A549 (cell line): ENCODE measurements at regions not wholly inside any gene's neighbourhood (a gene's known extent, or its start where the extent isn't known, plus 50 kb on each side); places are given as distances from the start of the nearest gene placed in this dataset.

Source experiments
- ATAC-seq, 2 experiments: fragments of 200-7000 bp in 1 of 2; fragments of >200 bp in 1 of 2; cut with Nextera tagmentation in 1 of 2; cut with Tn5 transposase in 1 of 2; 3 replicates each; pipeline versions ENCODE4 v1.8.0 to v1.9.1; 2018 to 2020; ENCODE audit warnings: mild to moderate bottlenecking in 1 of 2, moderate library complexity in 1 of 2
- CTCF ChIA-PET: fragments of 300-600 bp; sonication (Branson Sonifier 250); formaldehyde crosslinking; extraction: SDS; loops from one replicate; lab custom pipeline; 2021; ENCODE audit warnings: antibody characterized with exemption, inconsistent platforms; lab: Yijun Ruan, JAX
- POLR2A ChIA-PET: fragments of 350-600 bp; formaldehyde crosslinking; extraction: SDS; loops from one replicate; lab custom pipeline; 2021; ENCODE audit warnings: antibody characterized with exemption, inconsistent platforms; lab: Yijun Ruan, JAX
- DNase-seq, 2 experiments: peaks; one replicate each; pipeline versions ENCODE4 v3.0.0 to v3.0.0-alpha.2; 2011 to 2016; ENCODE audit warnings: low read depth in 1 of 2, low spot score in 1 of 2
- FAIRE-seq: peaks from 2 replicates; lab custom pipeline; 2011; peaks lifted over from hg19 to GRCh38; lab: Jason Lieb, UNC
- H3K27ac ChIP-seq, 2 experiments: fragments of >200 bp; sonication (Bioruptor Twin); formaldehyde crosslinking; 3 replicates each; pipeline ENCODE4 v1.5.1; 2016 to 2017
- H3K4me1 ChIP-seq: fragments of >200 bp; sonication (Bioruptor Twin); formaldehyde crosslinking; 3 replicates; pipeline ENCODE4 v1.6.1; 2016
- H3K4me2 ChIP-seq: fragments of >200 bp; sonication (Bioruptor Twin); formaldehyde crosslinking; 3 replicates; pipeline ENCODE4 v1.6.1; 2016
- H3K4me3 ChIP-seq: fragments of >200 bp; sonication (Bioruptor Twin); formaldehyde crosslinking; 3 replicates; pipeline ENCODE4 v1.5.1; 2016
- H3K9me3 ChIP-seq: fragments of >200 bp; sonication (Bioruptor Twin); formaldehyde crosslinking; 3 replicates; pipeline ENCODE4 v1.6.1; 2016
- BHLHE40 ChIP-seq: IDR thresholded peaks from 2 replicates; pipeline ENCODE4 v1.6.1; 2012; ENCODE audit warnings: low read depth, low read length, inconsistent platforms
- CBX2 ChIP-seq: fragments of 200-600 bp; sonication (generic); IDR thresholded peaks from 2 replicates; pipeline ENCODE4 v1.6.1; 2016; ENCODE audit warnings: low read depth, mild to moderate bottlenecking, borderline replicate concordance
- FOXS1 ChIP-seq: fragments of 250-450 bp; sonication (Bioruptor Pico); IDR thresholded peaks from 2 replicates; pipeline ENCODE4 v1.5.0; 2020; ENCODE audit warnings: mild to moderate bottlenecking, moderate library complexity
- GATA3 ChIP-seq: IDR thresholded peaks from 2 replicates; pipeline ENCODE4 v1.6.1; 2012; ENCODE audit warnings: borderline replicate concordance
- HOXA7 ChIP-seq: fragments of 250-450 bp; sonication (Bioruptor Pico); IDR thresholded peaks from 2 replicates; pipeline ENCODE4 v1.5.0; 2020; ENCODE audit warnings: mild to moderate bottlenecking, moderate library complexity
- HOXB13 ChIP-seq: fragments of 250-450 bp; sonication (Bioruptor Pico); IDR thresholded peaks from 2 replicates; pipeline ENCODE4 v1.5.0; 2020; ENCODE audit warnings: low read depth, mild to moderate bottlenecking, moderate library complexity
- HOXB5 ChIP-seq: fragments of 250-450 bp; sonication (Bioruptor Pico); IDR thresholded peaks from 2 replicates; pipeline ENCODE4 v1.5.0; 2020; ENCODE audit warnings: mild to moderate bottlenecking, moderate library complexity
- JUN ChIP-seq, 2 experiments: fragments of >200 bp; sonication (Bioruptor Twin); formaldehyde crosslinking; IDR thresholded peaks; 2 replicates in 1 of 2; 3 replicates in 1 of 2; pipeline ENCODE4 v1.6.1; 2016 to 2017
- JUNB ChIP-seq: fragments of >200 bp; sonication (Bioruptor Twin); formaldehyde crosslinking; IDR thresholded peaks from 2 replicates; pipeline ENCODE4 v1.6.1; 2016
- KDM1A ChIP-seq: fragments of 200-600 bp; sonication (generic); IDR thresholded peaks from 2 replicates; pipeline ENCODE4 v1.6.1; 2016; ENCODE audit warnings: low read depth, mild to moderate bottlenecking
- KDM5A ChIP-seq: fragments of 200-600 bp; sonication (generic); IDR thresholded peaks from 2 replicates; pipeline ENCODE4 v1.6.1; 2016; ENCODE audit warnings: antibody characterized with exemption, mild to moderate bottlenecking
- MAFK ChIP-seq: fragments of 450-650 bp; IDR thresholded peaks from 2 replicates; pipeline ENCODE4 v1.6.1; 2014; ENCODE audit not compliant: partially characterized antibody
- MAZ ChIP-seq: fragments of 150-350 bp; IDR thresholded peaks from 2 replicates; pipeline ENCODE4 v1.6.1; 2014; ENCODE audit warnings: antibody characterized with exemption, low read depth, low read length, borderline replicate concordance
- RAD21 ChIP-seq, 2 experiments: fragments of >200 bp in 1 of 2; sonication (Bioruptor Twin) in 1 of 2; formaldehyde crosslinking in 1 of 2; IDR thresholded peaks in 1 of 2; conservative IDR thresholded peaks in 1 of 2; 2 replicates in 1 of 2; 3 replicates in 1 of 2; pipeline ENCODE4 v1.6.1; 2012 to 2018; ENCODE audit warnings: inconsistent platforms in 1 of 2
- RARB ChIP-seq: fragments of 250-450 bp; sonication (Bioruptor Pico); IDR thresholded peaks from 2 replicates; pipeline ENCODE4 v1.8.0; 2021; ENCODE audit warnings: mild to moderate bottlenecking, moderate library complexity
- RFX5 ChIP-seq: fragments of 450-650 bp; IDR thresholded peaks from 2 replicates; pipeline ENCODE4 v1.7.1; 2014; ENCODE audit warnings: antibody characterized with exemption, mild to moderate bottlenecking, moderate library complexity
- SMC3 ChIP-seq: fragments of >200 bp; sonication (Bioruptor Twin); formaldehyde crosslinking; IDR thresholded peaks from 3 replicates; pipeline ENCODE4 v1.6.1; 2018; ENCODE audit warnings: inconsistent platforms
- TFCP2L1 ChIP-seq: fragments of 250-450 bp; sonication (Bioruptor Pico); IDR thresholded peaks from 2 replicates; pipeline ENCODE4 v1.5.0; 2021; ENCODE audit warnings: mild to moderate bottlenecking
- WGBS: methylation state at CpG from one replicate; pipeline ENCODE4 v1.1.6; 2017; ENCODE audit errors: missing lambda C conversion rate; 5-methylcytosine and 5-hydroxymethylcytosine counted together
- TF ChIP-seq, protein P1 (sequence below): IDR thresholded peaks from 2 replicates; pipeline ENCODE4 v1.6.1; 2012; ENCODE audit warnings: low read depth, borderline replicate concordance
- TF ChIP-seq, protein P2 (sequence below): fragments of >200 bp; sonication (Bioruptor Twin); formaldehyde crosslinking; IDR thresholded peaks from 2 replicates; pipeline ENCODE4 v1.6.1; 2016
- TF ChIP-seq, protein P3 (sequence below): fragments of 250-450 bp; sonication (Bioruptor Pico); IDR thresholded peaks from 2 replicates; pipeline ENCODE4 v1.5.0; 2021; ENCODE audit warnings: mild to moderate bottlenecking, moderate library complexity, borderline replicate concordance
- TF ChIP-seq, protein P4 (sequence below): fragments of 450-650 bp; IDR thresholded peaks from 2 replicates; pipeline ENCODE4 v1.6.1; 2014; ENCODE audit warnings: antibody characterized with exemption
- TF ChIP-seq, protein P5 (sequence below): fragments of >200 bp; sonication (Bioruptor Twin); formaldehyde crosslinking; IDR thresholded peaks from 3 replicates; pipeline ENCODE4 v1.5.1; 2016
- TF ChIP-seq, protein P6 (sequence below): fragments of 200-600 bp; sonication (generic); IDR thresholded peaks from 2 replicates; pipeline ENCODE4 v1.6.1; 2016; ENCODE audit warnings: antibody characterized with exemption, mild to moderate bottlenecking, moderate library complexity

DNA sequence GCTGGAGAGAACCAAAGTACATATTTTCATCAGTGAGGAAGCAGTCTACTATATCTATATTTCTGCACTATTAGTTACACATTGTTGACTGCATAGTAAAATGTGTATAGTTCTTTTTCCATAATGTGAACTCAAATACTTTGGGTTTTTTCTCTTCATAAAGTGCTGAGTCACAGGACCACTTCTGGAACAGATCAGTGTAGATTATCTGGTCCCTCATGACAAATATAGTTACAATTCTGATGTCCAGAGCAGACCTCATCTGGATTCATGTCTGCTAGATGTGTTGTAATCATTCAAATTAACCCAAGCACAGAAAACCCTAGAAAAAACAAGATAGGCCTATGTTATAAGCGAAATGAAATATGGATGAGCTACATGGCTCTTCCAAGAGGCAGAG is 171.4 kb downstream of the SUCLA2 start:
- Histone ChIP-seq H3K27ac (no peak overlapping the region), H3K4me3 (no peak overlapping the region), H3K4me1 (no peaks in the 10 kb centered on the region), H3K9me3 (no peaks in the 10 kb centered on the region), H3K4me2 (no peak overlapping the region)
- TF ChIP-seq KDM5A (no peak), MAFK (peak; percentile 44)
- DNase-seq (no peak), ATAC-seq (no peak), FAIRE-seq (no peak)
- CTCF ChIA-PET: no interaction called here
- POLR2A ChIA-PET: no interaction called here
- WGBS: 69% methylated on average over 1 of the region's 1 CpG

DNA sequence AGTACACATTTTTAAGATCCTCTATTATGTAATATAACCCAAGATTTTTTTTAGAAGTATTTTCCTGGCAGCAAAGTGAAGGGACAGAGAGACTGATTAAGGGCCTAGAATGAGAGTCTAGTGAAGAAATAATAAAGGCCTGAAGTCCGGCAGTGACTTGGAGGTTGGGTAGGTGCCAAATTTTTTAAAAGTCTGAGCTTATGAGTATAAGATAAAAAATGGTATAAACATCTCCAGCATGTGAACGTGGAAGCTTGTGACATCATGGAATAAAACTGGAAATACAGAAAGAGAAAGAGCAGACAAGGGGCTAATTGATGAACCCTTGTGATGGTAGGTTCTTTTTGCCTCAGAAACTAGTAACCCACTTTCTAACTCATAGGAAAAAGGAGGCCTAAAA is 174.6 kb downstream of the SUCLA2 start:
- no peak for FAIRE-seq
- ChIA-PET POLR2A (no interaction called here), CTCF (no interaction called here)
- DNase-seq: no peak
- WGBS: 44% methylated on average over 2 of the region's 2 CpGs
- no peak overlapping the region for H3K4me2 ChIP-seq
- H3K27ac ChIP-seq: no peak overlapping the region
- H3K4me1 ChIP-seq: no peaks in the 10 kb centered on the region
- ATAC-seq: no peak
- H3K9me3 ChIP-seq: no peaks in the 10 kb centered on the region
- no peak overlapping the region for H3K4me3 ChIP-seq
- TF ChIP-seq HOXB13 (CRISPR knock-in tag): no peak
- TF ChIP-seq, protein P1, sequence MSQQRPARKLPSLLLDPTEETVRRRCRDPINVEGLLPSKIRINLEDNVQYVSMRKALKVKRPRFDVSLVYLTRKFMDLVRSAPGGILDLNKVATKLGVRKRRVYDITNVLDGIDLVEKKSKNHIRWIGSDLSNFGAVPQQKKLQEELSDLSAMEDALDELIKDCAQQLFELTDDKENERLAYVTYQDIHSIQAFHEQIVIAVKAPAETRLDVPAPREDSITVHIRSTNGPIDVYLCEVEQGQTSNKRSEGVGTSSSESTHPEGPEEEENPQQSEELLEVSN: no peak
- TF ChIP-seq FOXS1 (CRISPR knock-in tag): no peak
- TF ChIP-seq, protein P2, sequence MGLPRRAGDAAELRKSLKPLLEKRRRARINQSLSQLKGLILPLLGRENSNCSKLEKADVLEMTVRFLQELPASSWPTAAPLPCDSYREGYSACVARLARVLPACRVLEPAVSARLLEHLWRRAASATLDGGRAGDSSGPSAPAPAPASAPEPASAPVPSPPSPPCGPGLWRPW: no peak
- TF ChIP-seq MAZ: no peak
- no peak for TF ChIP-seq RFX5
- no peak for TF ChIP-seq HOXB5 (CRISPR knock-in tag)

DNA sequence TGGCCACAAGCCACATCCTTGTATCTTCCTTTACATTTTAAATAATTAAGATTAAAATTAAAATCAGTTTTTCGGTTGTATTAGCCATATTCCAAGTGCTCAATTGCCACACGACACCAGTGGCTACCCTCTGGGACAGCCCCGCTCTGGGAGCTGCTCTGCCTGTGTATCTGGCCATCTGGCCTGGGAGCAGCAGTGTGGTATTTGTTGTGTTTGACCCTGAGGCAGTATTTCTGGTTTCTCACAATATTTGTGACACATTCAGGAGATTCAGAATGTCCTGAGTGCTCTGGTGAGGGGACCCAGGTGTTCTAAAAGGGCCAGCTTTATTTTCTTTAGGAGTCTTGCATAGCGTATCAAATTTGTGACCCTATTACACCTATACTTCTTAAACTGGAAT is 179.0 kb downstream of the SUCLA2 start:
- POLR2A ChIA-PET: no interaction called here
- ATAC-seq (no peak), DNase-seq (no peak), FAIRE-seq (no peak)
- Histone ChIP-seq H3K27ac (no peak overlapping the region), H3K9me3 (no peaks in the 10 kb centered on the region), H3K4me2 (no peak overlapping the region), H3K4me1 (no peaks in the 10 kb centered on the region), H3K4me3 (no peak overlapping the region)
- 59% methylated on average over 4 of the region's 4 CpGs for WGBS
- CTCF ChIA-PET: interaction anchor here (1.5 kb wide), 1 partner anchor 10 kb away, joined by 4 read pairs; no protein-coding TSS in a partner anchor
- TF ChIP-seq RARB (CRISPR knock-in tag): no peak
- no peak for TF ChIP-seq RFX5
- TF ChIP-seq BHLHE40: no peak
- TF ChIP-seq SMC3: no peak
- TF ChIP-seq, protein P3, sequence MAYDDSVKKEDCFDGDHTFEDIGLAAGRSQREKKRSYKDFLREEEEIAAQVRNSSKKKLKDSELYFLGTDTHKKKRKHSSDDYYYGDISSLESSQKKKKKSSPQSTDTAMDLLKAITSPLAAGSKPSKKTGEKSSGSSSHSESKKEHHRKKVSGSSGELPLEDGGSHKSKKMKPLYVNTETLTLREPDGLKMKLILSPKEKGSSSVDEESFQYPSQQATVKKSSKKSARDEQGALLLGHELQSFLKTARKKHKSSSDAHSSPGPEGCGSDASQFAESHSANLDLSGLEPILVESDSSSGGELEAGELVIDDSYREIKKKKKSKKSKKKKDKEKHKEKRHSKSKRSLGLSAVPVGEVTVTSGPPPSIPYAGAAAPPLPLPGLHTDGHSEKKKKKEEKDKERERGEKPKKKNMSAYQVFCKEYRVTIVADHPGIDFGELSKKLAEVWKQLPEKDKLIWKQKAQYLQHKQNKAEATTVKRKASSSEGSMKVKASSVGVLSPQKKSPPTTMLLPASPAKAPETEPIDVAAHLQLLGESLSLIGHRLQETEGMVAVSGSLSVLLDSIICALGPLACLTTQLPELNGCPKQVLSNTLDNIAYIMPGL (CRISPR knock-in tag): no peak
- TF ChIP-seq JUN (IDR thresholded peaks at IDR 0.05): no peak
- TF ChIP-seq, protein P2: no peak
- TF ChIP-seq MAFK: no peak
- TF ChIP-seq CBX2: no peak
- no peak for TF ChIP-seq GATA3
- TF ChIP-seq, protein P4, sequence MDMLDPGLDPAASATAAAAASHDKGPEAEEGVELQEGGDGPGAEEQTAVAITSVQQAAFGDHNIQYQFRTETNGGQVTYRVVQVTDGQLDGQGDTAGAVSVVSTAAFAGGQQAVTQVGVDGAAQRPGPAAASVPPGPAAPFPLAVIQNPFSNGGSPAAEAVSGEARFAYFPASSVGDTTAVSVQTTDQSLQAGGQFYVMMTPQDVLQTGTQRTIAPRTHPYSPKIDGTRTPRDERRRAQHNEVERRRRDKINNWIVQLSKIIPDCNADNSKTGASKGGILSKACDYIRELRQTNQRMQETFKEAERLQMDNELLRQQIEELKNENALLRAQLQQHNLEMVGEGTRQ: no peak
- TF ChIP-seq TFCP2L1: no peak
- TF ChIP-seq JUNB: no peak
- TF ChIP-seq, protein P5, sequence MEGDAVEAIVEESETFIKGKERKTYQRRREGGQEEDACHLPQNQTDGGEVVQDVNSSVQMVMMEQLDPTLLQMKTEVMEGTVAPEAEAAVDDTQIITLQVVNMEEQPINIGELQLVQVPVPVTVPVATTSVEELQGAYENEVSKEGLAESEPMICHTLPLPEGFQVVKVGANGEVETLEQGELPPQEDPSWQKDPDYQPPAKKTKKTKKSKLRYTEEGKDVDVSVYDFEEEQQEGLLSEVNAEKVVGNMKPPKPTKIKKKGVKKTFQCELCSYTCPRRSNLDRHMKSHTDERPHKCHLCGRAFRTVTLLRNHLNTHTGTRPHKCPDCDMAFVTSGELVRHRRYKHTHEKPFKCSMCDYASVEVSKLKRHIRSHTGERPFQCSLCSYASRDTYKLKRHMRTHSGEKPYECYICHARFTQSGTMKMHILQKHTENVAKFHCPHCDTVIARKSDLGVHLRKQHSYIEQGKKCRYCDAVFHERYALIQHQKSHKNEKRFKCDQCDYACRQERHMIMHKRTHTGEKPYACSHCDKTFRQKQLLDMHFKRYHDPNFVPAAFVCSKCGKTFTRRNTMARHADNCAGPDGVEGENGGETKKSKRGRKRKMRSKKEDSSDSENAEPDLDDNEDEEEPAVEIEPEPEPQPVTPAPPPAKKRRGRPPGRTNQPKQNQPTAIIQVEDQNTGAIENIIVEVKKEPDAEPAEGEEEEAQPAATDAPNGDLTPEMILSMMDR: no peak
- no peak for TF ChIP-seq RAD21 (conservative IDR thresholded peaks at IDR 0.05 in 1 of 2, IDR thresholded peaks at IDR 0.05 in 1 of 2)
- TF ChIP-seq, protein P6, sequence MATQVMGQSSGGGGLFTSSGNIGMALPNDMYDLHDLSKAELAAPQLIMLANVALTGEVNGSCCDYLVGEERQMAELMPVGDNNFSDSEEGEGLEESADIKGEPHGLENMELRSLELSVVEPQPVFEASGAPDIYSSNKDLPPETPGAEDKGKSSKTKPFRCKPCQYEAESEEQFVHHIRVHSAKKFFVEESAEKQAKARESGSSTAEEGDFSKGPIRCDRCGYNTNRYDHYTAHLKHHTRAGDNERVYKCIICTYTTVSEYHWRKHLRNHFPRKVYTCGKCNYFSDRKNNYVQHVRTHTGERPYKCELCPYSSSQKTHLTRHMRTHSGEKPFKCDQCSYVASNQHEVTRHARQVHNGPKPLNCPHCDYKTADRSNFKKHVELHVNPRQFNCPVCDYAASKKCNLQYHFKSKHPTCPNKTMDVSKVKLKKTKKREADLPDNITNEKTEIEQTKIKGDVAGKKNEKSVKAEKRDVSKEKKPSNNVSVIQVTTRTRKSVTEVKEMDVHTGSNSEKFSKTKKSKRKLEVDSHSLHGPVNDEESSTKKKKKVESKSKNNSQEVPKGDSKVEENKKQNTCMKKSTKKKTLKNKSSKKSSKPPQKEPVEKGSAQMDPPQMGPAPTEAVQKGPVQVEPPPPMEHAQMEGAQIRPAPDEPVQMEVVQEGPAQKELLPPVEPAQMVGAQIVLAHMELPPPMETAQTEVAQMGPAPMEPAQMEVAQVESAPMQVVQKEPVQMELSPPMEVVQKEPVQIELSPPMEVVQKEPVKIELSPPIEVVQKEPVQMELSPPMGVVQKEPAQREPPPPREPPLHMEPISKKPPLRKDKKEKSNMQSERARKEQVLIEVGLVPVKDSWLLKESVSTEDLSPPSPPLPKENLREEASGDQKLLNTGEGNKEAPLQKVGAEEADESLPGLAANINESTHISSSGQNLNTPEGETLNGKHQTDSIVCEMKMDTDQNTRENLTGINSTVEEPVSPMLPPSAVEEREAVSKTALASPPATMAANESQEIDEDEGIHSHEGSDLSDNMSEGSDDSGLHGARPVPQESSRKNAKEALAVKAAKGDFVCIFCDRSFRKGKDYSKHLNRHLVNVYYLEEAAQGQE: no peak
- TF ChIP-seq KDM1A: no peak
- no peak for TF ChIP-seq HOXA7 (CRISPR knock-in tag)
